Endometrium (tissue), 2 donors: ENCODE measurements at regions not wholly inside any gene's neighbourhood (a gene's known extent, or its start where the extent isn't known, plus 50 kb on each side); places are given as distances from the start of the nearest gene placed in this dataset.
"Not testable (repeated sequence)": the region's sequence is repeated elsewhere in the genome, so short reads cannot be mapped to it uniquely, and the experiment has no call there.

Experiments
- FAIRE-seq: peaks from 2 replicates; lab custom pipeline; 2012; peaks lifted over from hg19 to GRCh38; lab: Jason Lieb, UNC
- donor health status: control.
- donor health status: control.

- no peak for FAIRE-seq
These were observed 182.8 kb downstream of the PSMG1 start for GRCh38 chr21:39000496-39000895.

- FAIRE-seq: no peak
These were observed 184.1 kb downstream of the PSMG1 start for GRCh38 chr21:38999161-38999560.

GRCh38 chr21:38998281-38998680 is 185.0 kb downstream of the PSMG1 start:
- not testable (repeated sequence) for FAIRE-seq

GRCh38 chr21:38997843-38998175 is 185.4 kb downstream of the PSMG1 start:
- not testable (repeated sequence) for FAIRE-seq

GRCh38 chr21:38997051-38997842 is 186.0 kb downstream of the PSMG1 start:
- no peak for FAIRE-seq

- FAIRE-seq: no peak
These were observed 186.9 kb downstream of the PSMG1 start for GRCh38 chr21:38996355-38996754.

- no peak for FAIRE-seq
These were observed 187.5 kb downstream of the PSMG1 start for GRCh38 chr21:38995731-38996130.

- no peak for FAIRE-seq
These were observed 188.1 kb downstream of the PSMG1 start for GRCh38 chr21:38995071-38995669.

- FAIRE-seq: no peak
These were observed 188.3 kb downstream of the ETS2 start for GRCh38 chr21:38994042-38994441.

GRCh38 chr21:38993561-38993960 is 187.8 kb downstream of the ETS2 start:
- FAIRE-seq: peak; percentile 41

GRCh38 chr21:38992737-38993136 is 187.0 kb downstream of the ETS2 start:
- FAIRE-seq: no peak

- no peak for FAIRE-seq
These were observed 184.7 kb downstream of the ETS2 start for GRCh38 chr21:38990424-38990794.

- peak; percentile 93 for FAIRE-seq
These were observed 184.2 kb downstream of the ETS2 start for GRCh38 chr21:38989745-38990423.

- no peak for FAIRE-seq
These were observed 183.6 kb downstream of the ETS2 start for GRCh38 chr21:38989379-38989744.

GRCh38 chr21:38988509-38989378 is 183.0 kb downstream of the ETS2 start:
- no peak for FAIRE-seq

- peak; percentile 78 for FAIRE-seq
These were observed 182.1 kb downstream of the ETS2 start for GRCh38 chr21:38987633-38988508.

- no peak for FAIRE-seq
These were observed 181.3 kb downstream of the ETS2 start for GRCh38 chr21:38986806-38987632.

GRCh38 chr21:38986406-38986805 is 180.7 kb downstream of the ETS2 start:
- FAIRE-seq: no peak

- FAIRE-seq: no peak
These were observed 180.0 kb downstream of the ETS2 start for GRCh38 chr21:38985568-38986378.
